ENCODE measurements at regions not wholly inside any gene's neighbourhood (a gene's known extent, or its start where the extent isn't known, plus 50 kb on each side); places are given as distances from the start of the nearest gene placed in this dataset.

- TF ChIP-seq, protein P1, sequence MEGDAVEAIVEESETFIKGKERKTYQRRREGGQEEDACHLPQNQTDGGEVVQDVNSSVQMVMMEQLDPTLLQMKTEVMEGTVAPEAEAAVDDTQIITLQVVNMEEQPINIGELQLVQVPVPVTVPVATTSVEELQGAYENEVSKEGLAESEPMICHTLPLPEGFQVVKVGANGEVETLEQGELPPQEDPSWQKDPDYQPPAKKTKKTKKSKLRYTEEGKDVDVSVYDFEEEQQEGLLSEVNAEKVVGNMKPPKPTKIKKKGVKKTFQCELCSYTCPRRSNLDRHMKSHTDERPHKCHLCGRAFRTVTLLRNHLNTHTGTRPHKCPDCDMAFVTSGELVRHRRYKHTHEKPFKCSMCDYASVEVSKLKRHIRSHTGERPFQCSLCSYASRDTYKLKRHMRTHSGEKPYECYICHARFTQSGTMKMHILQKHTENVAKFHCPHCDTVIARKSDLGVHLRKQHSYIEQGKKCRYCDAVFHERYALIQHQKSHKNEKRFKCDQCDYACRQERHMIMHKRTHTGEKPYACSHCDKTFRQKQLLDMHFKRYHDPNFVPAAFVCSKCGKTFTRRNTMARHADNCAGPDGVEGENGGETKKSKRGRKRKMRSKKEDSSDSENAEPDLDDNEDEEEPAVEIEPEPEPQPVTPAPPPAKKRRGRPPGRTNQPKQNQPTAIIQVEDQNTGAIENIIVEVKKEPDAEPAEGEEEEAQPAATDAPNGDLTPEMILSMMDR (IDR thresholded peaks at IDR 0.05) = no peak
- TF ChIP-seq POLR2A (IDR thresholded peaks at IDR 0.05) = no peak
Measured at GRCh38 chr1:94357661-94358060, 60.5 kb upstream of the ABCD3 start.

Data from adrenal gland (tissue), 5 donors.